K562 (cell line): ENCODE measurements at regions not wholly inside any gene's neighbourhood (a gene's known extent, or its start where the extent isn't known, plus 50 kb on each side); places are given as distances from the start of the nearest gene placed in this dataset.

ENCODE experiments used
- EP300 ChIP-seq: IDR thresholded peaks from 2 replicates; pipeline ENCODE4 v1.6.1; 2012; ENCODE audit warnings: low read length, improper control_type of control experiment
- TF ChIP-seq, protein P1 (sequence below): sonication (generic); formaldehyde crosslinking; IDR thresholded peaks from 2 replicates; pipeline ENCODE4 v1.4.0; 2020; ENCODE audit warnings: mild to moderate bottlenecking, missing genetic modification reagents

DNA sequence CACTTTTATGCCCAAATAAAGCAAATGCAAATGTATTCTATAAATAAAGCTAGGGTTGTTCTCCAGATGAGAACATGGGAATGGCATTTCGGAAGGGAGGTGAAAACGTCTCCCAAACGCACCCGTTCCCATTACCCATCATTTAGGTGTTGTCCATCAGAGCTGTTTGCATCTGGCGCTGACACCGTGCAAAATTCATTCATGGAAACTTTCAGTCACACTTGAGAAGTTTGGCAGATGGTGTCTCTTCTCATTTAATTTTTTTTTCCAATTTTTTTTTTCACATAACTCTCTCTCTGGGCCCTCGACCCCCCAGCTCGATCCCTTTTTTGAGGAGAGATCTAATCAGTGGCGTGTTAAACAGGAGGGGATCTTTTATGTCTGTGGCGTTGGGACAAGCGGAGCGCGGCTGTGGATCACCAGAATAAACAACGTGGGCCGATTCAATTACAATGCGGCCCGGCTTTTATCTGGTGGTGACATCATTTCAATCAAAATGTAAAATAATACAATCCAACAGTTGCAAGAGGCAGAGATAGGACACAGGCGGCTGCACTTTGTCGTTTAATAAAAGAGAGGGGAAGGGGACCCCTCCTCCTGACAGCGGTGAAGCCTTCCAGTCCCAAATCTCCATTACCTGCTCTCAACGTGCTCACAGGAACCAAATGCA, 246.1 kb upstream of the IRX4 start:
- TF ChIP-seq EP300 = no peak
- TF ChIP-seq, protein P1, sequence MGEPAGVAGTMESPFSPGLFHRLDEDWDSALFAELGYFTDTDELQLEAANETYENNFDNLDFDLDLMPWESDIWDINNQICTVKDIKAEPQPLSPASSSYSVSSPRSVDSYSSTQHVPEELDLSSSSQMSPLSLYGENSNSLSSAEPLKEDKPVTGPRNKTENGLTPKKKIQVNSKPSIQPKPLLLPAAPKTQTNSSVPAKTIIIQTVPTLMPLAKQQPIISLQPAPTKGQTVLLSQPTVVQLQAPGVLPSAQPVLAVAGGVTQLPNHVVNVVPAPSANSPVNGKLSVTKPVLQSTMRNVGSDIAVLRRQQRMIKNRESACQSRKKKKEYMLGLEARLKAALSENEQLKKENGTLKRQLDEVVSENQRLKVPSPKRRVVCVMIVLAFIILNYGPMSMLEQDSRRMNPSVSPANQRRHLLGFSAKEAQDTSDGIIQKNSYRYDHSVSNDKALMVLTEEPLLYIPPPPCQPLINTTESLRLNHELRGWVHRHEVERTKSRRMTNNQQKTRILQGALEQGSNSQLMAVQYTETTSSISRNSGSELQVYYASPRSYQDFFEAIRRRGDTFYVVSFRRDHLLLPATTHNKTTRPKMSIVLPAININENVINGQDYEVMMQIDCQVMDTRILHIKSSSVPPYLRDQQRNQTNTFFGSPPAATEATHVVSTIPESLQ = no peak
